KG1 (cell line): ENCODE measurements at regions not wholly inside any gene's neighbourhood (a gene's known extent, or its start where the extent isn't known, plus 50 kb on each side); places are given as distances from the start of the nearest gene placed in this dataset.
"Not testable (repeated sequence)": the region's sequence is repeated elsewhere in the genome, so short reads cannot be mapped to it uniquely, and the experiment has no call there.

ENCODE experiments used
- DNase-seq: peaks from one replicate; lab custom pipeline; 2025; lab: John Stamatoyannopoulos, UW

DNA sequence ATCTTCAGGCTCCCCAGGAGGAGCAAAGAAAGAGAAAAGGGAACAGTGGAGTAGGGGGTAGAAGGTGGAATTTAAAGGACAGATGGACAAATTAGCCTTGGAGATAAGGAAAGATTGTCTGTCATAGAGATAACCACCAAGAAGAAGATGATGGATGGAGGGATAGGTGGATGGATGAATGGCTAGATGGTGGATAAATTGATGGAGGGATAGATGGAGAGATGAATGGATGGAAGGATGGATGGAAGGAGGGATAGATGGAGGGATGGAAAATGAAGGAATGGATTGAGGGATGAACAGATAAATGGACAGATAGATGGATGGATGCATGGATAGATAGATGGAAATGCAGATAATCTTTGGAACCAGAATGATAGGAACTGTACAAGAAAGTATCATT lies 102.8 kb downstream of the TNFAIP3 start:
- DNase-seq = no peak

DNA sequence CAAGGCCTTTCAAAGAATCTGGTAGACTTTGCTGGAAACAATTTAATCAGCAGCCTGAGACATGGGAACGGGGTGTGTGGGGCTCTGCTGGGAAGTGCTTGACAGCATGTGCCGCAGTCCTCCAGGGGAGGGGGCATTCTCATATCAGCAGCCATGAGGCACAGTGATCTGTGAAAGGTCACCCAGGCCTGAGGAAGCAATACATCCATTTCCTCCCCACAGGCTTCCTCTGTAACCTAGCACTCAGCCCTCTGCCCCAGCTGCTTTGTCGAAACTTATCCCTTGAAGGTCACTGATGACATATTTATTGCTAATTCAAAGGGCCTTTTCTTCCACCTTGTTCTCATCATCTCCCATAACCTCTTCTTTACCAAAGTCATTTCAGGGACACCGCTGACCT lies 103.3 kb downstream of the TNFAIP3 start:
- no peak for DNase-seq

DNA sequence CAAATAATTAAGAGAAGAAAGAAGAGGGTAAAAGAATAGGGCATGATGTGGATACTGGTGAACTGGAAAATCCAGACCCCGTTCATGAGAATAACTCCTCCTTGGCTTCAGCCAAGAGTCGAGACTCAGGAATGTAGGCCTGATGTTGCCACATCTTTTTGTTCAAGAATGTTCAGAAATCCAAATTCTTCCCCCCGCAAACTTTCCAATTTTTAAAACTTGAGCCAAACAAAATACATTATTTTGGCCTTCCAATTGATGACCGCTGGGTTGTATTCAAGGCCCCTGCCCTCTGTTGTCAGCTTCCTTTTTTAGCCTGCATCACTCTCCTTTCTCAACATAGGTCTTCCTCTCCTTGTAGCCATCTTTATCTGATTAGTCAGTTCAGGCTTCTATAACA lies 106.1 kb downstream of the TNFAIP3 start:
- DNase-seq = no peak

GRCh38 chr6:137975188-137975940 lies 108.3 kb downstream of the TNFAIP3 start:
- DNase-seq = peak; percentile 20

DNA sequence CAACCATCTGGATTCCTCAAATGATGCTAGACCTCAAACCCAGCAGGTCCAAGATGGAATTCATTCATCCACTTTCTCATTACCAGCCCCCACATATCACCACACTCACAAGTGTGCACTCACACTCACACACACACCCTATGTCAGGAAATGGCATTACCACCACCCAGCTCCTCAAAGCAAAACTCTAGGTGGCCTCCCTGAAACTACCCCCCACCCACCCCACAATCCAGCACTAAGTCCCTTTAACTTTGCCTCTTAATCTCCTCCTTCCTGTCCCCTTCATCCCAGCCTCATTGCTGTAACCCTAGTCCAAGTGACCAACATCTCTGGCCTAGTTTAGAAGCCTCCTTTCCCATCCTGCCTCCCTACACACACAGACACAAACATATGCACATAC lies 109.4 kb downstream of the TNFAIP3 start:
- no peak for DNase-seq

GRCh38 chr6:137977206-137977605 lies 110.1 kb downstream of the TNFAIP3 start:
- DNase-seq = no peak

GRCh38 chr6:137977814-137978213 lies 110.8 kb downstream of the TNFAIP3 start:
- no peak for DNase-seq

DNA sequence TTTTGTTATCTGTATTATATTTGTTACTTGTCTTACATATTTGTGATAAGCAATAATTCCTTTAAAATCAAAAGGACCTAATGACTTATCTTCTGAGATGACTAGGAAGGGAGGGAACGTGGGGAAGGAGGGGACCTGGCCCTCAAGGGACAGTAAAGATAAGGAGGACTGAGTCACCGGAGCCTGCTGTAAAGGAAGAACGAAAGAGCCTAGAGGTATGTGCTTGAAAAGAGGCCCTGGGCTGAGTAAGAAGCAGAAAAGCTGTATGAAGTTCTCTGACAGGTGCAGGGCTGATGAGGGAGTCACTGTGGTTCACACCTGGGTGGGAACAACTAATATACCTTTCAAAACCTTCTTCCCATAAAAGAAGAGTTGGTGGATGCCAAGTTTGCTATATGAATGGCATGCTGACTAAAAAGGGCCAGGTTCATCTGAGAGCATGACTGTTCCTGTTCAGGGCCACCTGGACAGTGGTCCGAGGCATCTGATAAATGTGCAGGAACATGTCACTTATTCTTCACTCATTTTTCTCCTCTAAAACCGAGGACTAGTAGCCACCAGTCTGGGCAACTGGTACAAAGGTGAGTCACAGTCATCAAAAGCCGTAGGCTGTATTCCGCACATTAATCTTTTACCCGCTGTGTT lies 111.3 kb downstream of the TNFAIP3 start:
- DNase-seq = no peak

DNA sequence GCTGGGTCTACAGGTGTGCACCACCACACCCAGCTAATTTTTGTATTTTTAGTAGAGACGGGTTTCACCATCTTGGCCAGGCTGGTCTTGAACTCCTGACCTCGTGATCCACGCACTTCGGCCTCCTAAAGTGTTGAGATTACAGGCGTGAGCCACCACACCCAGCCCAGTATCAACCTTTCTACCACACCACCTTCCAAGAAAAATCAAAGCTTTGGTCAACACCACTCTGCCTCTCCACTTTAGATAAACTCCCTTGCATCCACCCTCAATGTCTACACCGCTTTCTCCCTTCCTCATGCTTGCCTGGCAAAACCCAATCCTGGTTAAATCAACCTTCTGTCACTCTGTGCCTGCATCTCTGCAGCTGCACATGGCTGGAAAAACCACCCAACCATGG lies 112.2 kb downstream of the TNFAIP3 start:
- DNase-seq = not testable (repeated sequence)

- DNase-seq = no peak
Observed at GRCh38 chr6:137980777-137981176, 113.7 kb downstream of the TNFAIP3 start.

DNA sequence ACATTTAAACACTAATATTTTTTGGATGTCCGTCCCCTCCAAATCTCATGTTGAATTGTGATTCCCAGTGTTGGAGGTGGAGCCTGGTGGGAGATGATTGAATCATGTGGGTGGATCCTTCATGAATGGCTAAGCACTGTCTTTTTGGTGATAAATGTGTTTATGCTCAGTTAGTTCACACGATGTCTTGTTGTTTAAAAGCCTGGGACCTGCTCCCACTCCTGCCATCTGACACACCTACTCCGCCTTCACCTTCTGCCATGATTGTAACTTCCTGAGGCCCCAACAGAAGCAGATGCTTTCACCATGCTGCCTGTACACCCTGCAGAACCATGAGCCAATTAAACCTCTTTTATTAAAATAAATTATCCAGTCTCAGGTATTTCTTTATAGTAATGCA lies 114.7 kb downstream of the TNFAIP3 start:
- DNase-seq = no peak

DNA sequence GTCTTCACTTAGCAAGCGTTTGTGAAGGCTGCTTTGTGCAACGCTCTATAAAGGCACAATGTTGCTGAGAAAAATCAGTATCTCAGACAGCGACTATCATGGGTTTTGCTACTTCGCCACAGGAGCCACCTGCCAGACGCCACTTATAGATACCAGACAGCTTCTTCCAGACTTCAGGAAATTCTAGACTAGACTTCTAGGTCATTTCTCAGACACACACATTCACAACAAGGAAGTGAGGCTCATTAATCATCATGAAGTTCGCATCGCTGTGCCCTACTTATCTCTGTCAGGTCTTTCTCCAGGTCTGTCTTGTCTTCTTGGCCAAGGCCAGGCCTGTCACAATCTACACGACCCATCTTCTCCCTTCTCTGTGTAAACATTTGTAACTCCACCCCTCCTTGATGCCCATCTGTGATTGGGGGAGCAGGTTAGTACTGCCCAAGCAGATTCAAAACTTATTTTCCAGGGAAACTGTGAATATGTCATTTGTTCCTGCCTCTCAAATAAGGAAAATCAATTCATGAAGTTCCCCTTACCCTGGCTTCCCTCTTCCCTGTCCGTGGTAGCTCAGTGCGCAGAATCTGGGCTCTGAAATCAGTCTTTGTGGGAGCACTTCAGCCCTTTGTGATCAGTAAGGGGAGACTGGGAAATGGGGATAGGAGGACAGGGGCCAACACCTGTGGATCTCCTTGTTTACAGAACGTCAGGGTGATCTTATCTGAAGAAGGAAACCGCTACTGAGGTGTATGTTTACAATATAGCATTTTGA lies 115.5 kb downstream of the TNFAIP3 start:
- no peak for DNase-seq

GRCh38 chr6:137983269-137983668 lies 116.2 kb downstream of the TNFAIP3 start:
- DNase-seq = no peak

DNA sequence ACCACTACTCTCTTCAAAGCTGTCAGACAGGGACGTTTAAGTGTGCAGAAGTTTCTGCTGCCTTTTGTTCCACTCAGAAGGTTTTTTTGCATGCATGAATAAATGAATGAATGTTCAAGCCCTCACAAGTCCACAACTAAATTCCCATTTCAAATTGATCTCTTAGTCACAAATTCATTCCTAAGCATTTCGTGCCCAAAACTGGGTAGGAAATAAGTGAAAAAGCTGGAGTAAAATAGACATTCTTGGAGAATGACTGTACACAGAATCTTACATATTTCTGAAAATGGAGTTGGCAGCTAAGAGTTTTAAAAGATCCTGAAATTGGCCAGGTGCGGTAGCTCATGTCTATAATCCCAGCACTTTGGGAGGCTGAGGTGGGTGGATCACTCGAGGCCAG lies 117.6 kb downstream of the PERP start:
- no peak for DNase-seq

GRCh38 chr6:137995371-137995770 lies 111.8 kb downstream of the PERP start:
- no peak for DNase-seq

DNA sequence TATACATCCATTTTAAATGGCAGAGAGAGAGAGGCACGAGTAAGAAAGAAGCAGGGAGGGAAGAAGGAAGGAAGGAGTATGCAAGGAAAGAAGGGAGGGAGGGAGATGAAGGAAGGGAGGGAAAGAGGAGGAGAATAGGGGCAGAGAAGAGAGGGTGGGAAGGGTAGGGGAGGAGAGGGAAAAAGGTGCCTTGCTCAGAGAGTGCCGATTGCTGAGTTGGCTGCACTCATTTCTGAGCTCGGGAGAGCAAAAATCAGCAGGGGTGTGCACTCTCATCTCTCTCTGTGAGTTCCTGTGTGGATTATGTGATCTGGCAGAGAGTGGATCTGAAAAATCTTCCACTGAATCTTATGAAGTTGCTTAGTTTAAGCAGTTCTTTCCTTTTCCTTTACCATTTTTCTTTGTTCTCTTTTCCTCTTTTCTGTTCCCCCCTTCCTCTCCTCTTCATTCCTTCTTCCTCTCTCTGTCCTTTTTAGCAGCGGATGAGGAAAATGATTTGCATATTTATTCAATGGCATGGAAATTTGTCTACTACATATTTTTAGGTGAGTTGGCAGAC lies 108.7 kb downstream of the PERP start:
- DNase-seq = no peak

- no peak for DNase-seq
Observed at GRCh38 chr6:137999815-138000214, 107.4 kb downstream of the PERP start.

DNA sequence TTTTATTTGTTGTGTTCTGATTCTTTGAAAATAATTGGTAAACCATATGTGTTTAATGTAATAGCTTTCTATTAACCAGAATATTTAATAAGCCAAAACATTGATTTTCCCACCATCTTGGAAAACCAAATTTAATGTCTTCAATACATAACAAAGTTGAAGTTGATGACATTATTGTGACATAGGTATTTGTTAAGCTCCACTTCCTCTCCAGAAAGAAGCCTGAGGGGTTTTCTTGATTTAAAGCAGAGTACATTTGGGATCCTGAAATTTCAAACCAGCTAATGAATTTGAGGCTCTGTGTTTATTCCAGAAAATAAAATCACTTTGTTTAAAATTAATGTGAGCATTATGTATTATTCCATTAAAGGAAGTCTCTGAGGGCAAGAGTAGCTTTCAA lies 106.3 kb downstream of the PERP start:
- DNase-seq = no peak

DNA sequence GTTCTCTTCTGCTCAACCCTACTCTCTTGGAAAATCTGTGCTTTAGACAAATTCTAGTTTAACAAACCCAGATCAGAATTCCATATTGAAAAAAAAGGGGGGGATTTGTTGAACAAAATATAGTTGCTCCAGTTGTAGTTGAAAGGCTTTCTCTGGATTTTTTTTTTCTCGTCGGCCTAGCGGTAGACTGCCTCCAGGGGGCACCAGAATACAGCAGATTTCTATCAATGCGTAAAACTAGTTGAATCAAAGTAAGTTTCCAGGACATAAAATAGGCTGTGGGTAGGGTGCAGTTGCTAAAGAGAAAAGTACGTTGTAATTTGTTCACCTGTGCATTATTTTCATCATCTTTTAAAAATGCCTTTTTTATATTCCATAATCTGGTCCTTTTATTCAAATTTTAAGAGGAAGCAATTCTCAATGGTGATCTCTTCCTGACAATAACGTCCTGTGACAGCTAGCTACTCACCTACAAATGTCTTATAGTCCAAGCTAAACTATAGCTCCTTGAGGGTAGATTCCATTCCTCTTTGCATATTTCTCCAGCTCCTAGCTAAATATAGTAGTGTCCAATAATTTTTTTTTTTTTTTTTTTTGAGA lies 105.4 kb downstream of the PERP start:
- DNase-seq = peak; percentile 39

DNA sequence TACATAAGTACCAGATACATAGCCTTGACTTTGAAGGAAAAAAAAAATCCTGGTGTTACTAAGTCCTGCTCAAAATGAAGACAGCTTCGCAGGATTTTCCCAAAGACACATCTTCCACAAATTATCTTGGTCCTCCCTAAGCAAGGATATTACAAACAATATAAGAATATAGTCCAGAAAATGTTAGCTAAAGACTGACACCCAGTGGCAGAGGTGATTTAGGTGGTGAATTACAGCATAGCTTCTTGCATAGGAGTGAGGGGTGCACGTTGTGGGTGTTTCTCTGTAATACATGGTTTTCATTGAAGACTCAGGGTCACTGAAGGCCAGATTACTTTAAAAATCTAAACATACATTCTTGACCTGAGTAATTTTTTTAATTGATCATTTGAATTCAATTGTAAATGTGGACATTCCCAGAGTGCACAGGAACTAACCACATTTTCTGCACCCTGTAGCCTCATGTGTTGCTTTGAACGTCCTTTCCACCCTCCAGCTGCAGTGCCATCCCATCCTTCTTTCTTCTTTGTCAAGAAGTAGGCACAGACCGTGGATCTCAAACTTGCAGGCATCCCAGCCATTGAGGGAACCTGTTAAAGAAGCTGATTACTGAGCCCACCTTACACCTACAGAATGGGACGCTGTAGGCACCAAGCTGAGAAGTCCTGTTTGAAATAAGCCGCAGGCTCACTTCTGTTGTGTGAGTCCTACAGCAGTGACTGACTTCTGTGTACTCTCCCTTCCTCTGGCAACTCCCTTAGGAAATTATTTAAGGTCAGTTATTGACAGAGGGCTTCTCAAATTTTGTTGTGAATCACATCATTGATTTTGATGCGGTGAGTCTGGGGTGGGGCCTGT lies 102.6 kb downstream of the PERP start:
- peak; percentile 31 for DNase-seq

GRCh38 chr6:138005846-138006245 lies 101.4 kb downstream of the PERP start:
- no peak for DNase-seq
